ENCODE measurements at regions not wholly inside any gene's neighbourhood (a gene's known extent, or its start where the extent isn't known, plus 50 kb on each side); places are given as distances from the start of the nearest gene placed in this dataset.

DNA sequence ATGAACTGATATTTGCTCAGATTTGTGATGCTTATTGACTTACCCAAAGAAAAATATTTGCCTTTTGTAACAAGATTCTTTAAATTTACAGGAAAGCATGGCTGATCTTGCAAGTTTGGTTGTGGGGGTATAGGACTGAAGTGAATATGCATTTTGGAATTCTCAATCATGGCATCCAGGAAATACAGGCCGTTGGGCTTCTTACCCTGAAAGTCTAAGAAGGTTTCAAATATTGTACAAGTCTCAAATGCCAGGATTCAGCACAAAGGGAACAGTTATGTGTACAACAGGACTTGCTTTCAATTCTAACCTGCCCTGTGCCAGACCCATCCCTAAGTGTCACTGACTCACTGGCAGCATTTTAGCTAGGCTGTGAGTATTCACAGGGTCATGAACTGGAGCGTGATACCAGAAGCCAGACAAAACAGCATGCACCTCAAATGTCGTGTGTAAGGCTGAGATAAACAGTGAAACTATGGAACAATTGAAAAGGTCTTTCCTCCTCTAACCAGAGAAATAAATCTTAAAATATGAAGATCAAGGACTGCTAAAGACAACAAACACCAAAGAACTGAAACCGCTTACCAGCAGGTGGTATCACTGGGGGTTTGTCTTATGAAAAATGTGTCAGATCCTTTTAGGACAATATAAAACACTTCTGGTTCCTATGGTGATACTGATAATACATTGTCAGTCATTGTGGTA is 168.6 kb upstream of the RGMB start:
- TF ChIP-seq POLR2AphosphoS5 (IDR thresholded peaks at IDR 0.05) (no peak), POLR2A (IDR thresholded peaks at IDR 0.05) (no peak)
